Retinal pigment epithelial cell (primary cell): ENCODE measurements at regions not wholly inside any gene's neighbourhood (a gene's known extent, or its start where the extent isn't known, plus 50 kb on each side); places are given as distances from the start of the nearest gene placed in this dataset.

Experiments used
- DNase-seq: peaks from one replicate; pipeline ENCODE4 v3.0.0-alpha.2; 2010; ENCODE audit warnings: low read depth
- H3K4me3 ChIP-seq: 2 replicates; pipeline ENCODE4 v1.5.1; 2011; ENCODE audit warnings: mild to moderate bottlenecking, low read length, control low read depth, moderate library complexity
- TF ChIP-seq, protein P1 (sequence below): conservative IDR thresholded peaks from 2 replicates; pipeline ENCODE4 v1.5.1; 2011; ENCODE audit warnings: low read depth, low read length, control low read depth, inconsistent platforms

DNA sequence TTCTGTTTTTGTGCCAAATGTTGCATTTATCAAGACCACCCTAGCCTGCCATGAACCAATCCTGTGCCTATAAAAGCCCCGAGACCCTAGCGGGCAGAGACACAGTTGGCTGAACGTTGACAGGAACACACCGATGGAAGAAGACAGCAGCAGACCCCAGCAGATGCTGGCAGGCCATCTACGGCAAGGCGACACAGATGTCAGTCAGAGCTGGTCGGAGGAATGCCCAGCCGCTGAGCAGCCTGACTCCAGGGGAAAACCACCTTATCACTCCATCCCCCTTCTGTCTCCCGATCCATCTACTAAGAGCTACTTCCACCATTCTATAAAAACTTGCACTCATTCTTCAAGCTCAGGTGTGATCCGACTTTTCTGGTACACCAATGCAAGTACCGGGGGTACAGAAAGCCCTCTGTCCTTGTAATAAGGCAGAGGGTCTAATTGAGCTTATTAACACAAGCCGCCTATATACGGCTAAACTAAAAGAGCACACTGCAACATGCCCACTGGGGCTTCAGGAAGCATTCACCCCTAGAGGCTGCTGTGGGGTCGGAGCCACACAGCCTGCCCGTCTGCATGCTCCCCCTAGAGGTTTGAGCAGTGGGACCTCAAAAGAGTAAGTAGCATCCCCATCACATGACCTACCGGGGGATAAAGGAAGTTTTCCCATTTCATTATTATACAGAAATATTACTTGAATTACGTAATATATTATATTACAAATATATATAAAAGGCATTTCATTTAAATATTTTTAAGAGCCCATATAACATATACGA lies 1156.3 kb upstream of the B3GALT2 start:
- H3K4me3 ChIP-seq = no peak overlapping the region
- no peak for DNase-seq
- TF ChIP-seq, protein P1, sequence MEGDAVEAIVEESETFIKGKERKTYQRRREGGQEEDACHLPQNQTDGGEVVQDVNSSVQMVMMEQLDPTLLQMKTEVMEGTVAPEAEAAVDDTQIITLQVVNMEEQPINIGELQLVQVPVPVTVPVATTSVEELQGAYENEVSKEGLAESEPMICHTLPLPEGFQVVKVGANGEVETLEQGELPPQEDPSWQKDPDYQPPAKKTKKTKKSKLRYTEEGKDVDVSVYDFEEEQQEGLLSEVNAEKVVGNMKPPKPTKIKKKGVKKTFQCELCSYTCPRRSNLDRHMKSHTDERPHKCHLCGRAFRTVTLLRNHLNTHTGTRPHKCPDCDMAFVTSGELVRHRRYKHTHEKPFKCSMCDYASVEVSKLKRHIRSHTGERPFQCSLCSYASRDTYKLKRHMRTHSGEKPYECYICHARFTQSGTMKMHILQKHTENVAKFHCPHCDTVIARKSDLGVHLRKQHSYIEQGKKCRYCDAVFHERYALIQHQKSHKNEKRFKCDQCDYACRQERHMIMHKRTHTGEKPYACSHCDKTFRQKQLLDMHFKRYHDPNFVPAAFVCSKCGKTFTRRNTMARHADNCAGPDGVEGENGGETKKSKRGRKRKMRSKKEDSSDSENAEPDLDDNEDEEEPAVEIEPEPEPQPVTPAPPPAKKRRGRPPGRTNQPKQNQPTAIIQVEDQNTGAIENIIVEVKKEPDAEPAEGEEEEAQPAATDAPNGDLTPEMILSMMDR = peak; percentile 13

DNA sequence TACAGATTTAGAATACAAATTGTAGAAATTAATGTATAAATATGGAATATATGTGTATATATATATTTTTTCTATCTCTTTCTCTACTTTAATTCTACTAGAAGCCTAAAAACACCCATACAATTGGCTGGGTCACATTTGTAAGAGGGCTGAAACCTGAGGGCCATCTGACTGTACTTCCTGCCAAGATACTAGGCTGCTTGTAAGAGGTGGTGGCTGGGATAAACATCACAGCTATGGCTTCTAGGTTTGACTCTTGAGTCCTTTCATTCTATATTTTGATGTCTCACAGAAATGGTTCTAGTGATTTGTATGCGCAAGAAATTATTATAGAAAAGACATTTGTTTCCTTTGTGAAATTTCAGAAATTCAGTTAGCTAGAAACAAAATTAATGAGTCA lies 1155.2 kb upstream of the B3GALT2 start:
- TF ChIP-seq, protein P1 = no peak

DNA sequence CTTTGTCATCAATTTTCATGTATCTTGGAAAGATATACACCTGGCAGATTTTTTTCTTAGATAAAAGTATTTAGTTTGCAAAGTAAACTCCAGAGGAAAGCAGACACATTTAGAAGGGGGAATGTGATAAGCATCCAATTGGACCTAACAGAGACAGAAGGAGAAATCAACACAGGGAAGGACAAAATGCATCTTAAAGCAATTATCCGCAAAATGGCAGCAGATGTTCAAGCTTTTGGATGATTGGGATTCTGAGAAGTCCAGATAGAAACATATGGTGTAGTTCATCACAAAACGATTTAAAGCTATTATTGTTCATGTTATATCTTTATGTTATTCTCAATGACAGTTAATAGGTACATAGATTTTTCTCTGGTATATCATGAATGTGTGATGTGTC lies 1153.1 kb upstream of the B3GALT2 start:
- DNase-seq = no peak
- TF ChIP-seq, protein P1 = no peak
- no peak overlapping the region for H3K4me3 ChIP-seq

More for the DNA sequence above, 1155.2 kb upstream of the B3GALT2 start:
- no peak overlapping the region for H3K4me3 ChIP-seq
- no peak for DNase-seq

DNA sequence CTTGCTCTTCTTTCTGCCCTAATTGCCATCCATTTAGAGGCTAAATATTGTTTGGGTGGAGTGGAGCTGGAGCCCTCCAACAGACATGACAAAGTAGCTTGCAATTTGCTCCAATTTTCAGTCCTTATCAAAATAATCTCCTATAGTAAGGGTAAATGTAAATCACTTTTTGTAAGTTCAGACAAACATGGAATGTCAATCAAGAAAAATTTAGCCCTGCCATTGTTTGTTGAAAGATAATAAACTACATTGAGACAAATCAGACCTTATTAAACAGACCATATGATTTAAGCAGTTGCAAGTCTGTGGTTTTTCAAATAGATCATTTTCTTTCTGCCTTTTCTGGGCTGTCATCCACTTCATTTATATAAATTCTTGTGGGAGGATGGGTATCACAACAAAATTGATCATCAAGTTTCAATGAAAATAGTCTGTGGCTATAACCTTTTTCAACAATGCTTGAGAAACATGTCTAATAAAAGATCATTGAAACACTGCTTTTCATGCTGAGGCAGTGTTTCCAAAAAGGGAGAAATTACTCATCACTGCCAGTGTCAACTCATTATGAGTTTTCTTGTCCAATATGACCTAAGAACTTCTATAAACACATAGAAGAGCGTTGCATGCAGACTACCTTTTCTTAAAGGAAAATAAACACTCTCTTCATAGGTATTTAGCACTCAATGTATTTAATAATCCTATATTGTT lies 1152.0 kb upstream of the B3GALT2 start:
- DNase-seq = no peak
- no peak overlapping the region for H3K4me3 ChIP-seq
- TF ChIP-seq, protein P1 = no peak

DNA sequence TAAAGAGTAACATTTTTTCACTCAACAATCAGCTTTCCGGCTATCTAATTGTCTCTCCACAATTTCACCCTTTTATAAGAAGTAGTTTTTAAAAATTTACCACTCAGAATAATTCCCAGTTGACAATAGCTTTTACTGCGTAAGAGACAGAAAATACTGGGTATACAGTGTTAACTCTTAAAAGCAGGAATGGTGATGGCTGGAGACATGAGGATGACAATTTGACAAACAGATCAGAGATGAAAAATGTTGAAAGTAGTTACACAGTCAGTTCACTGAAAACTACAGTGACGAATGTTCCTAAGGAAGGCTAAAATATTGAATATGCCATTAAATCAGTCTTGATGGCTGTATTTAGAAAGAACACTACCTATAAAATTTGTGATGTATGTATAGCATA lies 1146.8 kb upstream of the B3GALT2 start:
- TF ChIP-seq, protein P1 = no peak
- no peak for DNase-seq
- no peak overlapping the region for H3K4me3 ChIP-seq

DNA sequence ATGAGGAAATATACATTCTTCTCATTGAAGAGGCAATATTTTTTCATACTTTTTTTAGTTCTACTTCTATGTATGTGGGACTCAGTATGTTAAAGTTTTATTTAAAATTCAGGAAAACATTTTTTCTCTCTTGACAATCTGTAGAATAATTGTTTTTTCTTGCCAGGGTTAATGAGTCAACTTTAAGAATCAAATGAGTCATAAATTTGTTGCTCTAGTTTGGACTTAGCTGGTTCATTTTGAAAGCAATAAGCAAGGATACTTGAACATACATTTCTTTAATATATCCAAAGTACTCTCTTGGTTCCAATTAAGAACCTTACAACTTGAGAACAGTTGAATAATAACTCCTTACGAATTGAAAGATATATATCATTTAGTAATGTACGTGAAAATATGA lies 1145.3 kb upstream of the B3GALT2 start:
- DNase-seq = no peak
- TF ChIP-seq, protein P1 = no peak
- H3K4me3 ChIP-seq = no peak overlapping the region

DNA sequence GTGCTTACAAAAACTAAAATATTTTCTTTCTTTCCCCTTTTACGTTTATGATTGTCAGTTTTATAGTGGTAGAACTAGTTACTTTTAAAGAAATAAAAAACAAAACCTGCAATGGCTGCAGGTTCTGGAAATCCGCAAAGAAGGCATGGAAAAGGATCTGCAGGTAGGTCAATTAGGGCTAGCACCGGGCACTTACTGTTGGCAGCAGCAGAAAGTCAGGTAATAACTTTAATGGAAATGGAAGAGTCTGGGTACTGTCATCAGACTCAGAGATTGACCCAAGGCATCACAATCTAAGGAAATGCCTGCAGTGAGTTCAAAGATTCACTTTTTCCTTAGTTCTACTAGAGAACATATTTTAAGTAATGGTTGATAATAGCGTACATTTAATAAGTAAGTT lies 1136.3 kb upstream of the B3GALT2 start:
- no peak for DNase-seq
- H3K4me3 ChIP-seq = no peak overlapping the region
- TF ChIP-seq, protein P1 = no peak
